Cerebellar cortex (tissue), 1 donor: ENCODE measurements at regions not wholly inside any gene's neighbourhood (a gene's known extent, or its start where the extent isn't known, plus 50 kb on each side); places are given as distances from the start of the nearest gene placed in this dataset.

Experiments used
- DNase-seq: peaks from one replicate; pipeline ENCODE4 v3.0.0-alpha.2; 2015; ENCODE audit warnings: low spot score

- DNase-seq: no peak
These were observed 118.4 kb downstream of the BANF2 start for GRCh38 chr20:17818187-17818586.

- DNase-seq: no peak
These were observed 117.2 kb downstream of the BANF2 start for GRCh38 chr20:17816804-17817587.

- no peak for DNase-seq
These were observed 111.8 kb downstream of the BANF2 start for GRCh38 chr20:17811628-17811965.

GRCh38 chr20:17810847-17811627 lies 111.3 kb downstream of the BANF2 start:
- DNase-seq: no peak

GRCh38 chr20:17810062-17810631 lies 110.4 kb downstream of the BANF2 start:
- DNase-seq: no peak

GRCh38 chr20:17809362-17810061 lies 109.7 kb downstream of the BANF2 start:
- DNase-seq: no peak

- DNase-seq: no peak
These were observed 109.0 kb downstream of the BANF2 start for GRCh38 chr20:17808782-17809181.

GRCh38 chr20:17808357-17808756 lies 108.6 kb downstream of the BANF2 start:
- no peak for DNase-seq

GRCh38 chr20:17807651-17808050 lies 107.9 kb downstream of the BANF2 start:
- no peak for DNase-seq

GRCh38 chr20:17806739-17807441 lies 107.1 kb downstream of the BANF2 start:
- peak; percentile 78 for DNase-seq

GRCh38 chr20:17806107-17806506 lies 106.3 kb downstream of the BANF2 start:
- no peak for DNase-seq

- no peak for DNase-seq
These were observed 104.0 kb downstream of the BANF2 start for GRCh38 chr20:17803765-17804164.

GRCh38 chr20:17799575-17800227 lies 99.9 kb downstream of the BANF2 start:
- DNase-seq: no peak

- DNase-seq: no peak
These were observed 98.8 kb downstream of the BANF2 start for GRCh38 chr20:17798601-17799000.

GRCh38 chr20:17797579-17797978 lies 97.8 kb downstream of the BANF2 start:
- DNase-seq: no peak

GRCh38 chr20:17797161-17797560 lies 97.4 kb downstream of the BANF2 start:
- DNase-seq: no peak

GRCh38 chr20:17796091-17796563 lies 96.4 kb downstream of the BANF2 start:
- no peak for DNase-seq

GRCh38 chr20:17795501-17796071 lies 95.8 kb downstream of the BANF2 start:
- no peak for DNase-seq

- DNase-seq: no peak
These were observed 95.2 kb downstream of the BANF2 start for GRCh38 chr20:17795003-17795402.

- peak; percentile 17 for DNase-seq
These were observed 94.6 kb downstream of the BANF2 start for GRCh38 chr20:17794400-17794799.

GRCh38 chr20:17793986-17794385 lies 94.2 kb downstream of the BANF2 start:
- no peak for DNase-seq
